H1 (cell line): ENCODE measurements at regions not wholly inside any gene's neighbourhood (a gene's known extent, or its start where the extent isn't known, plus 50 kb on each side); places are given as distances from the start of the nearest gene placed in this dataset.

Experiments used
- PHF8 ChIP-seq: fragments of 200-600 bp; sonication (generic); conservative IDR thresholded peaks from 2 replicates; pipeline ENCODE4 v1.7.1; 2012; ENCODE audit warnings: low read depth, mild to moderate bottlenecking, inconsistent platforms, low read length, moderate library complexity
- YY1 ChIP-seq: IDR thresholded peaks from 2 replicates; pipeline ENCODE4 v1.6.1; 2011; ENCODE audit warnings: low read depth, mild to moderate bottlenecking, low read length

DNA sequence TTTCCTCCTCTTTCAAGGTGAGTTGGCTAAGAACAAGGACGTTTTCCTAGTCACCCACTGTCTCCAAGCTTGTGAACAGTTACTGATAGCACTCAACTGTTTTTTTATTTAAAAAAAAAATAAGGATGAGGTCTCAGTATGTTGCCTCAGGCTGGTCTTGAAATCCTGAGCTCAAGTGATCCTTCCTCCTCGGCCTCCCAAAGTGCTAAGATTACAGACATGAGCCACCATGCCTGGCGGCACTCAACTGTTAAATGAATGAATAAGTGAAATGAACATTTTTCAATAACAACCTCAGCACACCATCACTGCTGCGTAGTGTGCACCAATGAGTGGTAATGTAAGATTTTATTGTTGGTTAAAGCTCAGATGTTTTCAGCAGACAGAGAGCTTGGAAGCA lies 214.1 kb upstream of the NRIP1 start:
- TF ChIP-seq YY1 (no peak), PHF8 (no peak)
